ENCODE measurements at regions not wholly inside any gene's neighbourhood (a gene's known extent, or its start where the extent isn't known, plus 50 kb on each side); places are given as distances from the start of the nearest gene placed in this dataset.
A peak's percentile ranks its signal among the peaks of the same experiment; 100 is the strongest.
"Not testable (repeated sequence)": the region's sequence is repeated elsewhere in the genome, so short reads cannot be mapped to it uniquely, and the experiment has no call there.

DNA sequence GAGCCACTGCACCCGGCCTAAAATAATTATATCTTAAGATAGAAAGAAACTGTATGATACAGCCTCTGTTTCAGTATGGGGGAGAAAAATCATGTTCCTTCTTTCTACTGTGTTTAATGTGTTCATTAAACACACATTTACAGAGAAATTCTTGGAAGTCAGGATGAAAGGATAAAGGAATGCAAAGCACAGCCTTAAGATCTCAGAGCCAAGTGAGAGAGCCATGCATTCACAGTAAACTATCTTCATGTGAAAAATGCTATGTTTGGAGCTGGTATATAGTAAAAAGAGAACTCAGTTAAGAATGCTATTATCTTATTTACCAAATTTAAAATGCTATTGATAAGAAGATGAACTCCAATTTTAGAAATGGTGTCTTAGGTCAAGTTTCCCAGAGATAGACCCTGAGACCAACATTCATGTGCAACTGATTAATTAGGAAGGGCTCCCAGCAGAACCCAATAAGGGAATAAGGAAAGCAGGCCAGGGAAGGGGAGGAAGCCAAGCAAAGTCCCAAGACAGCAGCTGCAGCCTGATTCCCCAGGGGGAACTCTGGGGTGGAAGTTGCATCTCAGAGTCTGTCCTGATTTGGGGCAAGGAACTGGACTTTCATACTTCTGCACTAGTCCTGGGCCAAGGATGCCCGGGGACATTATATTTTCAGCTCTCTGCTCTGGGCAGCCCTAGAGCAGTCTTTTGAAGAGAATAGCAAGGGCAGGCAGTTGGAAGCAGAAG, 130.0 kb upstream of the ZNF648 start:
- DNase-seq: no peak

DNA sequence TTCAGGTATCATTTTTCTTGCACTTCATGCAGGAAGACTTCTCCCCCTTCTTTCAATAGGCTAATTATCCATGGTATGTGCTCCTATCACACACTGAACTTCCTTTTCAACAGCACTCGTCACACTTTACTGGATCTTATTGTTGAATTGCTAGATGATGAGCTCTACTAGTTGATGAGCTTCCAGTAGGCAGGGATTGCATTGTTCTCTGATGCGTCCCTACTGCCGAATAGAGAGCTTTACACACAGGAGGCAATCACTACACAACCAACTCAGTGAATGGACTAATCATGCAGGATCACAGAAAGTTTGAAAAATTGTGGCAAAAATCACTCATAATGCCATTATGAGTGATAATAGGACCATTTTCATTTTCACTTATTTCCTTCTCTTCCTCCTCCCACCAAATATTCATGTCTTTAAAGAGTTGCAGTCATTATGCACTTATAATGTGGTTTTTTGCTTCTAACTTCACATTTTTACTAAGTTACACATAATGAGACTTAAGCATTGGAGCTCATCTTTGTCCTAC, 128.1 kb upstream of the ZNF648 start:
- DNase-seq: no peak

DNA sequence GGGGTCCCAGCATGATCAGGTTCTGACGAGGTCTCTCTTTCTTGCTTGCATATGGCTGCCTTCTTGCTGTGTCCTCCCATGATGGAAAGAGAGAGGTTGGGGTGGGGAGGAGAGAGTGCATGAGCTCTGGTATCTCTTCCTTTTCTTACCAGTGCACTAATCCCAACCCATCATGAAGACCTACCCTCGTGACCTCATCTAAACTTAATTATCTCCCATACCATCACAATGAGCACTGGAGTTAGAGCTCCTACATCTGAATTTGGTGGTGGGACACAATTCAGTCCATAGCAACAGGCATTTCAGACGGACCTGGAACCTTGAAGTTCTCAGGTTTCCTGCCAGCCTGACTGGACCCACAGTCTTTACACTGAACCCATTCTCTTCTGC, 125.2 kb upstream of the ZNF648 start:
- DNase-seq: no peak

DNA sequence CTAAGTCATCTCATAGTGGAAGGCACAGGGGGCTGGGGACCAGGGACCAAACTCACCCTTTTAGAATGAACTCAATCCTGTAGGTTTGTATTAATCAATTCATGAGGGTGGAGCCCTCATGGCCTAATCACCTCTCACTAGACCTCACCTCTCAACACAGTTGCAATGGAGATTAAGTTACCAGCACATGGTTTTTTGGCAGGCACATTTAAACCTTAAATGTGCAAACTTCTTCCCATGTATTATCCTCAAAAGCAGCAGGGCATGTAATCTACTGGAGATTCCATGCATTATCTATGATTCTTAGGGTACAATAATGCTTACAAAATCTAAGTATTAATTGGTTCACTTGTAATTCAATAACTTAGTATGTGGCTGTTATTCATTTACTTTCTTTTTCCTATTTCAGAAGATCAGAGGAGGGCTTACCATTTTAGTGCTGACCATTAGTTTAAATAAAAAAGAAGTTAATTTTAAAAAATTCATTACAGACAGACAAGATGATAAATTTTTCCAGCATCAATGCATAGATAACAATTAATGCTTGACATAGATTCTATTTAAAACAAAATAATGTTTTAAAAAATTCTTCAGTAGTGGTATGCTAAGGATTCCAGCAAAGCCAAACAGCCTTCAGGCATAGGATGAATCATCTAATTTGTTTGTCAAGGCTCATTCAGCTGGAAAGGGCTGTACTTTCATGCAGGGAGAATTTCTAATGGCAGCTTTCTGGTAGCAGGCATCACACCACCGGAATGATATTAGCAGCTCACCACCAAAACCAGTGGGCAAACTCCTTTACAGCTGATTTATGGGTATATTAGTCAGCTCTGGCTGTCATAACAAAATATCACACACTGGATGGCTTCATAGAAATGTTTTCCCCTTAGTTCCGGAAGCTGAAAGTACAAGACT, 124.6 kb upstream of the ZNF648 start:
- DNase-seq: no peak

DNA sequence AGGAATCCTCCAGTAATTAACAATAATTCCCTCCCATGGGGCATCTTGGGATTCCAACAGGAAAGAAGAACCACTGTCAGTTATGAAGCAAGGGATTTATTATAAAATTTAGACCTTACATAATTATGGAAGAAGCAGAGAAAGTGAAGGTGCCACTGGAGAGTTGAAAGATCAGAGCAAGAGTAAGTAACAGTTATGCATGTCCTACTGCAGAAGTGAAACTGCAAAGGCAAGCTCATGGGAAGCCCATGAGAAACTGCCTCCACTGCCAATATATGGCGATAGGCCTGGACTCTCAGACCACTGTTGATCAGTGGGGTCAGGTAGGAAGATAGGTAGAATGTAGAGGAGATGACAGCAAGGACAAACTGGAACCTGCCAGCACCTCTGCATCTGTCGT, 123.6 kb upstream of the ZNF648 start:
- no peak for DNase-seq

DNA sequence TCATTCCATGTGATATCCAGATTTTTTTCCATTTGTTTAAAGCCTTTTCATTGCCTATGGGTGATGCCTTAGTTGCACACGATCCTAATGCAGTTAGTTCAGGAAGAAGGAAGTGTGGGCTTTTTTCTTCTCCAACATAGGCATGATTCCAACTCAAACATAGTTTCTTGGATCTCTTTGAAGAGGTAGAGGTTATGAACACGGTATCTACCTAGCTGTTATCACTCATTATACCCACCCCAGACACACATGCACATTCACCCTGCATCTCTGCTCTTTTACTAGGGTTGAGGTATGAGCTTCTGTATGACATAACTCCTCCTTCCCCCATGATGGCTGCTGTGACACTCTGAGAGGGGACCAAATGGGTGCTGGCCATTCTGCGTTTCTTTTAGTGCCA, 122.1 kb upstream of the ZNF648 start:
- no peak for DNase-seq

DNA sequence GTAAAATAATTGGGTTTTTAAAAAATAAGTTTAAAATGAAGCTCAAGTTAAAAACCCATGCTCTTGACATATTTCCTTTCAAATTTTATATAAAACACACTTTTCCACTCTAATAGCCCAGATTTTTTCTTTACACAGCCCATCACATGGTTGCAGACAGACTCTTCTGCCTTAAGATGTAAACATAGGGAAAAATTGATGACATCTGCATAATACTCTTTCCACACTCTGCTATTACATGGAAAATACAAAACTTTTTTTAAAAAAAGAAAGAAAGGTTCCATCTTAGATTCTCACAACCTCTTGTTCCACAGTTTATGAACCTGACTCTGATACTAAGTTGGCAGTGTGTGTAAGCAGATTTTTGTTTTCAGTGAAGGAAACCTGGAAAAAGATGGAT, 120.8 kb upstream of the ZNF648 start:
- DNase-seq: no peak

DNA sequence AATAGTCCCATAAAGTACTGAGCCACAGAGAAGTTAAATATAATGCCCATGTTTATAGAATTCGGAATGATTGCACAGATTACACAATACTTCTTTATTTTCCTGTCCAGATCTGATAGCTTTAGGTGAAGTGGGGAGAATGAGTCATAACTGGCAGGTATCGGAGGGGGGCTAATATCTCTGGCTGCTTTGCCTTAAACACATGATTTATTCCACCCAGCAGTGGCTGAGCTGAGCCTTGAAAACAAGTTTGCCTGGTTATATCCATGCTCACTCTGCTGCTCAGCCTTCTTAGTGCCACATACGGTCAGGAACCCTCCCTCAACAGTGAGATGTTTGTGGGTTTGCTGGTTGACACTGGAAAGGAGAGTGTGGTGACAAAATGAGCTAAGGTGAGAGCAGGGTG, 119.7 kb upstream of the ZNF648 start:
- DNase-seq: no peak

DNA sequence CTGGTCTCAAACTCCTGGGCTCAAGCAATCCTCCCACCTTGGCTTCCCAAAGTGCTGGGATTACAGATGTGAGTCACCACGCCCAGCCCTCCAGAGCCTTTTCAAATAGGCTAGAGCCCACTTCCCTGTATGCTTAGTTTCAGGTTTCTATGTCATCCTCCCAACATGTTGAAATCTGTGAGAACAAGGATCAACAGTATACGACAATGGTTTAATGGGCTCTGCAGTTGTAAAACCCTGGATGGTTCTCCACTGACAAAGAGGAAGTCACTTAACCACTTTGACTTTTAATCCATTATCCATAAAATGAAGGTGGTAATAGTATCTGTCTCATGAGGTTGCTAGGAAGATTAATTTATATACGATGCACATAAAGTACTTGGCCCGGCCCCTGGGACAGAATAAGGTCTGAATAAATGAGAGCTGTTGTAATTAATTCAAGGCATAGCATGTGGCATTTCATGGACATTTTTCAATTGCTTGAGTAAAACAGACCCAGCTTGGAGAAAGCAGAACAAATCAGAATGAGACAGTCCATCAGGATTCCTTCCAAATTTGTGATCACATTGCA, 113.9 kb upstream of the ZNF648 start:
- no peak for DNase-seq

DNA sequence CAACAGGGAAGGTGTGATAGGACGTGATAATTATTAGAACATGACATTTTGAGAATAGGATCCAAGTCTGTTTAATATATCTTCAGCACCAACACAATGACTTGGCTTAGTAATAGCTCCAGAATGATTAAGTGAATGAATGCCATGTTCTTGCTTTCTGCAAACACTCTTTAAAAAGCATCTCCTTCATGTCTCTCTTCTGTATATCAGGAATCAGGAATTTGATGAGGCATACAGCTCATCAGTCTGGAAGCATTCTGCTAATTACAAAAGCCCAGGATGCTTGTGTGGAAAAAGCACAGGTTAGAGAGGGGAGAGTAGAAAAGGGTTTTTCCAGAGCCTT, 113.0 kb upstream of the ZNF648 start:
- no peak for DNase-seq

DNA sequence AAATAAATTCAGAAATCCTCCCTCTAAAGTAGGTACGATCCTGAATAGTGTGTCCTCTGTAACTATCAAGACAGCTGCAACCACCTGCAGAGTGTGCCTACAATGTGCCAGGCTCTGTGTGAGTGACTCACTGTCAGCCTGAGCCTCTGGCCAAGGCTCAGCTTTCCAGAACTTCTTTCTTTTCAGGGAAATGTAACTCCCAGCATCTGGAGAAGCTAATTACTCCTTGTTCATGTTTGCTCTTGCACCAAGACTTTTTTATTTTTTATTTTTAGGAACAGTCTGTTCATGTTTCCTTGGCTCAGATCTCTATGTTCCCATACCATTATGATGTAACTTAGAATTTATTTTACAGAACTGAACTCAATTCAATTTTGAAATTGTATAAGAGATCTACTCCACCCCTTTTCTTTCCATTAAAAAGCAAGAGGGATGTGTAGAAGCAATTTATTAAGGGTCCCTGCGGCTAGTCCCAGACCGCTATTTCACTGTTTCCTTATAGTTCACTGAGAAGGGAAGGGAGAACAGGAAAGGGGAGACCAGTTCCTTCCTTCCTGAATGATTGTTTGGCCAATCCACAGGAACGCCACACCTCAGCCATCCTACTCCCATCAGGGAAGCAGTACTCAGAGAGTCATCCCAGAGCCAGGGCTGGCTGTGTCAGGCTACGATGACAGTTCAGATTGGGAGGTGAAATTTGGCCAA, 112.4 kb upstream of the ZNF648 start:
- DNase-seq: no peak

DNA sequence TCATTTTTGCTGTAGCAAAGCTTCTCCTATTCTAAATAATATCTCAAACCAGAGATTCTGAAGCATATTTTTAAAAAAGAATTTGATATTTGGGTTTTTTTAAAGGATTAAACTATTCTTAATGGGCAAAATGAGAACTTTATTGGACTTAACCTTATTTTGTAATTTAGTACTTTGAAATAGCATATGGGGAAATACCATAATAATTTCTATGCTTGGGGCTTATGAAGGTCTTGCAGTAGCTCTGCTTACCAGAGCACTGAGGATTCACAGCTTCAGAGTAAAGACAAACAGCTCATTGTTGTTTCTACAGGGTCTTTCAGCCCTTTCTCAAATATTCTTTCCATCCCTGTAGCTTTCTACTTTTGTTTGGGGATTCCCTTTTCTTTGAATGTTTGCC, 111.2 kb upstream of the ZNF648 start:
- DNase-seq: no peak

DNA sequence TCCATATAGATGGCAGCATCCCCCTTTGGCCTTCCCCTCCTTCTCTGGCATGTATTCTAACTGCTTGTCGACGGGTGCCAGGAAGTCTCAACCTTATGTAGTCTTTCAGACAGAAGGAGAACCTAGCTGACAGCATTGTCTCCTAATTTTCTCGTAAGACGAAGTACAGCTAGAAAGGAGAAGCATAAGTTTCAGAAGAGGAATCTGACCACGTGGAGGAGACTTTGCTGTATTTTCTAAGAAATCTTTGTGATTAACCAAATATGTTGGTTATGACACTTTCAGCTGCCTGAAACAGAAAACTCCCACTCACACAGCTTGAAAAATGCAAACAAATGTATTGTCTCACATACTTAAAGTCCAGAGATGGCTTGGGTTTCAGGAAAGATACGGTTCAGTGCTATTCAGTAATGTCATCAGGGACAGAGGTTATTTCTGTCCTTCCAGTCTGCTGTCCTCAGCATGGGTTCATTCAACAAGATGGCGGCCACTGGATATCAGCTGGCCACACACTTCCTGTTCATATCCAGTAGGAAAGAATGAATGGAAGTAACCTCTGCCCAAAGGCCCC, 109.5 kb upstream of the ZNF648 start:
- DNase-seq: no peak

DNA sequence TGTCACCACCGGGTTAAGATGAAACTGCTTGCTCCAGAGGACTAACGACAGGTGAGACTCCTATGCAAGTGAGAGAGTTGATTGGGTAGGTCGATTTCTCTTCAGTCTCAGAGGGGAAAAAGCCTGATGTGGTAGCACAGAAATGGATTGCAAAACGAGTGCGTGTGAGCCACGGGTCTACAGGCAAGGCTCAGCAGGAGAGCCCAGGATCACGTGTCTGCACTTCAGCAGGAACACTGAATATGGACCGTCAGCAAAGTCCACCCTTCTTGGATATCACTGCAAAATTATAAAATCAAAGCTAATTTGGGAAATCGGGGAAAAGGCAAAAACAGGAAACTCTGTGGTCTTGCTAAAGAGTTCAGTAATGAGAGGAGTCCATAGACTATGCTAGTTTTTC, 107.7 kb upstream of the ZNF648 start:
- DNase-seq: no peak

DNA sequence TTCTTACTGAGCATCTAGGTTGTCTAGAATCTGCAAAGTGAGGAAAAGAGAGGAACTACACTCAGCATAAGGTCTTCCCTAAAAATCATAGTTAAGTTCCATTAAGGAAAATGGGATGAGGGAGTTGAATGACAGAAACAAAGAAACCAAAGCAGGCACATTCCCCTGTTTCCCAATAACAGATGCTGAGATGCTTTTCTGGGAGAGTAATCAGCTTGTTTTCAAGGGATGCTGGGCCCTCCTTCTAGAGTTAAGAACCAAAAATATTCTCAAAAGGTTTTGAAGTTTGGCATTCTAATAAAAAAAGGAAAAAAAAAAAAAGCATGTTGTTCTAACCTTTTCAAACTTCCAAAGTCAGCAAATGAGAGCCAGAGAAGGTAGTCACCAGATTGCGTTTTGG, 105.2 kb upstream of the ZNF648 start:
- no peak for DNase-seq

DNA sequence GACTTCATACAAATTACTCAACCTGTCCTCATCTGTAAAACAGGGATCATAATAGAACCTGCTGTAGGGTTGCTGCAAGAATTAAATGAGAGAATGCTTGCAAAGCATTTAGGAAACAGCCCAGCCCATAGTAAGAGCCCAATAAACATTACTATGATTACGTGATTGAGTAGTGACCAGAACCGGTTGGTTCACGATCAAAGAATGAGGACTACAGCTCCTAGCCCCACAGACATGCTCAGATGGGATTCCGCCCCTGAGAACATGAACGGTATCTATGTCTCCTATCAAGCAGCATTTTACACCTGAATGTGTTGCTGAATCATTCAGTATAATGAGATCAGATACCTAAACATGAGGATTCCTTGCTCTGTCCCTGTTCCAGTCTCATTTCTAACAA, 104.8 kb upstream of the ZNF648 start:
- no peak for DNase-seq

DNA sequence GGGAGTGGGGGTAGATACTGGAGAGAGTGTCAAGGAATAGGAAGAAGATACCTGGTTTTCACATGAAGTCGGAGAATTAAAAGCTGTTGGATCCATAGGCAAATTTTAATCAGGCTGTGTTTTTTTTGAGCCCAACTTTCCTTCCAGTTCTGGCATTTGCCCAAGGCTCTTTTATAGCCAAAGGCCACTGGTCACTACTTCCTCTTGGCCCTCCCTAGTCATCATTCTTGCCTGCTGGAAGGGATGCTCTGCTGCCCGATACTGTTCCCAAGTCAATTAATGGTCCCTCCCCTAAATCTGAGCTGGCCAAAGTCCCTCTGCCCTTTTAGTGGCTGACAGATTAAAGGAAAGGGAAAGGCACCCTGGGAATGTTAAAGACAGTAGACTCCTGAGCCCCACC, 102.8 kb upstream of the ZNF648 start:
- no peak for DNase-seq

DNA sequence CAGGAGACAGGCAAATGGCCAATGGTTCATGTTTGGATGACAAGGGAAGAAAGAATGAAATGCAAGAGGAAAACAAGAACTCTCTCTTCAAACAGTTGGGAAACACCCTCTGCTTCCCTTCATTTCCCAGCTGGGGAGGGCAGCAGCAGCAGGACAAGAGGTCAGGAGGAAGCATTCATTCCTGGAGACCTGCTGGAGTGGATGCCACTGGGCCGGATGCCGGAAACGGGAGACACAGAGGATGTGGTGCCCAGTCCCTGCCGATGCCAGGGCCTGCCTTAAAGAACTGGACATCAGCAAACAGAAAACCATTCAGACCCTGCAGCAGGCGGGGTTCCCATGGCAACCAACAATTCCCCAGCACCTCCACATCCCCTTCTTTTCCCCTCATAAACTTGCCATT, 102.3 kb upstream of the ZNF648 start:
- DNase-seq: no peak

DNA sequence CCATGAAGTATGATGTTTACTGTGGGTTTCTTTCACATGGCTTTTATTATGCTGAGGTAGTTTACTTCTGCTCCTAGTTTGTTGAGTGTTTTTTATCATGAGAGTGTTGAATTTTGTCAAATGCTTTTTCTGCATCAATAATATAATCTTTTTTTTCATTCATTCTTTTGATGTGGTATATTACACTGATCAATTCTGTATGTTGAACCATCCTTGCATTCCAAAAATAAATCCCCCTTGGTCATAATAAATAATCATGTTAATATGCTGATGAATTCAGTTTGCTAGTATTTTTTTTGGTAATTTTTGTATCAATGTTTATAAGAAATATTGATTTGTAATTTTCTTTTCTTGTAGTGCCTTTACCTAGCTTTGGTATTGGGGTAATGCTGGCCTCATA, 97.9 kb upstream of the ZNF648 start:
- no peak for DNase-seq

DNA sequence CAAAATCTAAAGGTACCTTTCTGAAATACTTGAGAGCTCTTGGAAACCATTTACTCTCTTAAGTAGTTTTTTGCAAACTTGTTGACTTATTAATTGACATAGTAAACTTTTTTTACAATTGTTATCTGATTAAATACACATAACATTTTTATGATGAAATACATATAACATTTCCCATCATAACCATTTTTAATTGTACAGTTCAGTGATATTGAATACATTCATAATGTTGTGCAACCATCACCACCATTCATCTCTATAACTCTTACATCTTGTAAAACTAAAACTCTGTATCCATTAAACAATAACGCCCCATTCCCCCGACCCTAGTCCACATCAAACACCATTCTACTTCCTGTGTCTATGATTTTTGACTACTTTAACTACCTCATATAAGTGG, 95.7 kb upstream of the ZNF648 start:
- DNase-seq: no peak

DNA sequence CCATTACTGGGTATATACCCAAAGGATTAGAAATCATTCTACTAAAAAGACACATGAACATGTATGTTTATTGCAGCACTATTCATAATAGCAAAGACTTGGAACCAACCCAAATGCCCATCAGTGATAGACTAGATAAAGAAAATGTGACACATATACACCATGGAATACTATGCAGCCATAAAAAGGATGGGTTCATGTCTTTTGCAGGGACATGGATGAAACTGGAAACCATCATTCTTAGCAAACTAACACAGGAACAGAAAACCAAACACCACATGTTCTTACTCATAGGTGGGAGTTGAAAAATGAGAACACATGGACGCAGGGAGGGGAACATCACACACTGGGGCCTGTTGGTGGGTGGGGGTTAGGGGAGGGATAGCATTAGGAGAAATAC, 92.9 kb upstream of the ZNF648 start:
- not testable (repeated sequence) for DNase-seq

DNA sequence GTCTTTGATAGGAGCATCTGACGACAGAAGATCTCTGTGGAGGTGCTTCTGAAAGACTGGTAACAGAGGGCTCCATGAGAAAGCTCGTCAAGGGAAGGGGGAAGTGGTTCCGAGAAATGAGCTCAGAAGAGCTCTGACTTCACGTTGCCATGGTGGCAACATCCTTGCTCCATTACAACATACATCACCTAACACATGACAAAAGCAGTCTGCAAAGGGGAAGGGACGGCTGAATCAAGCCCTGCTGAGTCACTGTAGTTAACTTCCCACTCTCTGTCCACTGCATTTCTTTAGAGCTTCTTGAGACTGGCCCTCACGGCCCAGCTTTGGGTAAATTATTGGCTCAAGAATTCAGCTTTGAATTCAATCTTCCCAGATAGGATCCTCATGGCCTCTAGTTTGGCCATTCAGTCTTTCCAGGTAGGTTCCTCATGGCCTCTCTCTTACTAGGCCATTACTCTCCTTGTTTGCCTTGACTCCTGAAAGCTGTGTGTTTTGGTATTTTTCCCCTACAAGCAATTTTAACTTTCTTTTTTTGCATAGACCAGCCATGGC, 88.0 kb upstream of the ZNF648 start:
- DNase-seq: peak; percentile 20

DNA sequence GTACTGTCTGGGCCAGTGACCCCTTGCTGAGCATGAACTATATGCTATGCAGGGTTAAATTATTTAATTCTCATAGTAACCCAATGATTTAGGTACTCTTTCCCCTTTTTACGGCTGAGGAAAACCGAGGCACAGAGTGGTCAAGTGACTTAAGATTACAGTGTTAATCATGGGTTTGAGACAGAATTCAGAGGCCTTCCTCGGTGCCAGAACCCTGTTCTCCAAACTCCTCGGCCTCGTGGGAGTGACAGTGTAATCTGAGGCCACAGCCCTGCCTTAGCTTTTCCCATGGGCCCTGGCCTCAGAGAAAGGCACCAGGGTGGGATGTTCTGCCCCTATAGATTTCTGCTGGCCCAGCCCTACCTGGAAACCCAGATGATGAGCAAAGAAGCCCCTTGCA, 86.4 kb upstream of the ZNF648 start:
- no peak for DNase-seq
